Testis (tissue), 2 donors: ENCODE measurements at regions not wholly inside any gene's neighbourhood (a gene's known extent, or its start where the extent isn't known, plus 50 kb on each side); places are given as distances from the start of the nearest gene placed in this dataset.
"Not testable (repeated sequence)": the region's sequence is repeated elsewhere in the genome, so short reads cannot be mapped to it uniquely, and the experiment has no call there.

ENCODE experiments used
- DNase-seq: peaks from one replicate; pipeline ENCODE4 v3.0.0-alpha.2; 2019
- H3K27ac ChIP-seq, 2 donors: fragments of 200-600 bp; sonication (generic); one replicate each; pipeline ENCODE4 v1.5.1; 2019
- H3K27me3 ChIP-seq: fragments of 200-600 bp; sonication (generic); one replicate; pipeline ENCODE4 v1.5.1; 2019
- H3K36me3 ChIP-seq: fragments of 200-600 bp; sonication (generic); one replicate; pipeline ENCODE4 v1.5.1; 2017; ENCODE audit warnings: low read depth; ENCODE audit errors: missing control alignments
- H3K4me1 ChIP-seq: fragments of 200-600 bp; sonication (generic); one replicate; pipeline ENCODE4 v1.5.1; 2019
- H3K4me3 ChIP-seq, 2 donors: fragments of 200-600 bp; sonication (generic); one replicate each; pipeline ENCODE4 v1.5.1; 2017 to 2019
- H3K9me3 ChIP-seq: fragments of 200-600 bp; sonication (generic); one replicate; pipeline ENCODE4 v1.5.1; 2017
- CTCF ChIP-seq, 3 experiments: fragments of 450-650 bp in 2 of 3; fragments of 200-600 bp in 1 of 3; sonication (generic) in 1 of 3; IDR thresholded peaks; one replicate each; pipeline ENCODE4 v1.5.1; 2016 to 2019; ENCODE audit warnings: antibody characterized with exemption in 3 of 3, mild to moderate bottlenecking in 2 of 3, moderate library complexity in 1 of 3
- POLR2A ChIP-seq: fragments of 450-650 bp; IDR thresholded peaks from one replicate; pipeline ENCODE4 v1.6.1; 2017; ENCODE audit warnings: antibody characterized with exemption, mild to moderate bottlenecking, moderate library complexity
- WGBS, 2 donors: methylation state at CpG; one replicate each; pipeline ENCODE4 v1.1.5; 2018; 5-methylcytosine and 5-hydroxymethylcytosine counted together
- intact Hi-C: fragments of 100-400 bp; cut with DNase I; formaldehyde crosslinking; loops from one replicate; pipeline ENCODE4 v1.15.1; 2023; ENCODE audit warnings: low total_unique reads

DNA sequence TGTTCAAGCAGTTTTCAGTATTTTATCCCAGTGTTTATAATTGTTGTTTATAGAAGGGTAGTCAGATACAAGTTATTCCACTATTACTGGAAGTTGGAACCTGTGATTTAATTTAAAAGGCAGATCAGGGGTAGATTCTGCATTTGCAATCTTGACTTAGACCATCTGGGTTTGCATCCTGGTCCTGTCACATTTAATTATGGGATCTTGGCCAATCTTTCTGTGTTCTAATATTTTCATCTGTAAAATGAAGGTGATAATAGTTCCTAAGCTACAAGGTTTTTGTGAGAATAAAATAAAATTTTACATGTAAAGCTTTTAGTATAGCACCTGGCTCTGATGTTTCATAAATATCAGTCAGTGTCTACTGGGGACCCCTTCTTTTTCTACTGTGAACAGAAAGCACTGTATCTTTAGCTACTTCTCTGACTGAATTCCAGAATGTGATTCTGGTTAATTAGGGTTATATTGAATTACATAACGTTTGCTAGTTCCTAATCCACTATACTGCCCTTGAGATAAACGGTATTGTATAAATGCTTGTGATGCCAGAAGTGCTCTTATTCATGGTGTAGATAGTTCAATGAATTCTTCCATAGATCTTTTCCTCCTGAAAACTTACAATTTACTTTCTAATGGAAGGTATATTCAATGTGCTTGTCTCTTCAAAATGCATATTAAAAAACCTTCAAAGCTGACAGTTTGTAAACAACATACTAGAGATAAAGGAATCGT, 131.0 kb downstream of the KCNK1 start:
- Histone ChIP-seq H3K36me3 (no peaks in the 10 kb centered on the region), H3K4me3 (no peak overlapping the region), H3K27ac (no peak overlapping the region), H3K9me3 (no peaks in the 10 kb centered on the region), H3K4me1 (no peaks in the 10 kb centered on the region), H3K27me3 (no peaks in the 10 kb centered on the region)
- TF ChIP-seq CTCF (IDR thresholded peaks at IDR 0.05) (no peak), POLR2A (no peak)
- no peak for DNase-seq
- 20 to 21% methylated on average over 3 of the region's 3 CpGs for WGBS, 2 donors
- intact Hi-C loops, result no loop called here

GRCh38 chr1:233750139-233750538, 136.2 kb downstream of the KCNK1 start:
- WGBS, 2 donors, result 91 to 96% methylated on average over 1 of the region's 1 CpG
- H3K36me3 ChIP-seq, result no peaks in the 10 kb centered on the region
- H3K9me3 ChIP-seq, result no peaks in the 10 kb centered on the region
- intact Hi-C loops, result no loop called here
- H3K4me3 ChIP-seq, result no peak overlapping the region
- DNase-seq, result no peak
- no peak for TF ChIP-seq POLR2A
- TF ChIP-seq CTCF (IDR thresholded peaks at IDR 0.05), result no peak
- no peak overlapping the region for H3K27ac ChIP-seq
- no peaks in the 10 kb centered on the region for H3K4me1 ChIP-seq
- no peaks in the 10 kb centered on the region for H3K27me3 ChIP-seq

GRCh38 chr1:233759665-233760064, 144.8 kb upstream of the SLC35F3 start:
- Histone ChIP-seq H3K27me3 (no peaks in the 10 kb centered on the region), H3K36me3 (no peaks in the 10 kb centered on the region), H3K4me3 (no peak overlapping the region), H3K27ac (no peak overlapping the region), H3K4me1 (no peaks in the 10 kb centered on the region), H3K9me3 (no peaks in the 10 kb centered on the region)
- DNase-seq, result no peak
- 69 to 70% methylated on average over 1 of the region's 1 CpG for WGBS, 2 donors
- intact Hi-C loops, result no loop called here
- TF ChIP-seq POLR2A, result no peak

GRCh38 chr1:233764304-233764703, 140.2 kb upstream of the SLC35F3 start:
- H3K27me3 ChIP-seq, DNase-seq, intact Hi-C loops, H3K4me1 ChIP-seq, H3K4me3 ChIP-seq, H3K9me3 ChIP-seq, H3K27ac ChIP-seq, H3K36me3 ChIP-seq: not testable (repeated sequence)
- WGBS, 2 donors, result 88 to 97% methylated on average over 3 of the region's 3 CpGs

- Histone ChIP-seq H3K4me1 (no peaks in the 10 kb centered on the region), H3K36me3 (no peaks in the 10 kb centered on the region), H3K4me3 (no peak overlapping the region), H3K27me3 (no peaks in the 10 kb centered on the region), H3K9me3 (no peaks in the 10 kb centered on the region), H3K27ac (no peak overlapping the region)
- no peak for DNase-seq
- WGBS, 2 donors, result 94 to 100% methylated on average over 1 of the region's 1 CpG
- TF ChIP-seq POLR2A (no peak), CTCF (IDR thresholded peaks at IDR 0.05) (no peak)
- intact Hi-C loops, result no loop called here
Observed at GRCh38 chr1:233777566-233777965, 126.9 kb upstream of the SLC35F3 start.

GRCh38 chr1:233780049-233780448, 124.4 kb upstream of the SLC35F3 start:
- no peaks in the 10 kb centered on the region for H3K36me3 ChIP-seq
- intact Hi-C loops, result no loop called here
- H3K4me3 ChIP-seq, result no peak overlapping the region
- H3K4me1 ChIP-seq, result no peaks in the 10 kb centered on the region
- WGBS, 2 donors, result 96 to 97% methylated on average over 2 of the region's 2 CpGs
- no peak overlapping the region for H3K27ac ChIP-seq
- no peaks in the 10 kb centered on the region for H3K27me3 ChIP-seq
- H3K9me3 ChIP-seq, result no peaks in the 10 kb centered on the region
- no peak for DNase-seq
- TF ChIP-seq CTCF (IDR thresholded peaks at IDR 0.05), result no peak
- TF ChIP-seq POLR2A, result no peak
